T47D (cell line): ENCODE measurements at regions not wholly inside any gene's neighbourhood (a gene's known extent, or its start where the extent isn't known, plus 50 kb on each side); places are given as distances from the start of the nearest gene placed in this dataset.
"Not testable (repeated sequence)": the region's sequence is repeated elsewhere in the genome, so short reads cannot be mapped to it uniquely, and the experiment has no call there.

Source experiments
- DNase-seq, 2 experiments: peaks; one replicate each; pipeline versions ENCODE4 v3.0.0 to v3.0.0-alpha.2; 2011 to 2012; ENCODE audit warnings: low read depth in 1 of 2, low spot score in 1 of 2
- JUND ChIP-seq: IDR thresholded peaks from 2 replicates; pipeline ENCODE4 v1.6.1; 2012; ENCODE audit warnings: low read depth
- in situ Hi-C: cut with HindIII; loops from 2 replicates; pipeline ENCODE4 v1.10.0; 2016; ENCODE audit warnings: low sequenced_read_pairs, low pct_unique_long_range_greater_than_20kb

DNA sequence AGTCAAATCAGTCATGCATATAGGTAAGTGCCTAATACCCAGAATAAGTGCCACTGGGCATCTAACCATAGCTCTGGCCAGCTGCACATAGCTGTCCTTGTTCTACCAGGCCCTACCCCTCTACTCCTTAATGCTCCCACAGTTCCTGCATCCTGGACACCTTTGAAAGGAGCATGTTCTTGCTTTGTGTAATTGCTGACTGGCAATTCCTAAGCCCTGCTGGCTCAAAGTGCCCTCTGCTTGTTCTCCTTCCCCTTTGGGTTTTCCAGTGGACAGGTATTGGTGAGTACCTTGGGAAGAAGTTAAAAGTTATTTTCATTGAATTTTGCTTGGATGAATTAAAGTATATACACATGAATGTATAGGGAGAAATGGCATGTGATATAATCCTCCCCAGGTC is 516.4 kb downstream of the ETNK1 start:
- in situ Hi-C loops = no loop called here
- no peak for TF ChIP-seq JUND
- no peak for DNase-seq

DNA sequence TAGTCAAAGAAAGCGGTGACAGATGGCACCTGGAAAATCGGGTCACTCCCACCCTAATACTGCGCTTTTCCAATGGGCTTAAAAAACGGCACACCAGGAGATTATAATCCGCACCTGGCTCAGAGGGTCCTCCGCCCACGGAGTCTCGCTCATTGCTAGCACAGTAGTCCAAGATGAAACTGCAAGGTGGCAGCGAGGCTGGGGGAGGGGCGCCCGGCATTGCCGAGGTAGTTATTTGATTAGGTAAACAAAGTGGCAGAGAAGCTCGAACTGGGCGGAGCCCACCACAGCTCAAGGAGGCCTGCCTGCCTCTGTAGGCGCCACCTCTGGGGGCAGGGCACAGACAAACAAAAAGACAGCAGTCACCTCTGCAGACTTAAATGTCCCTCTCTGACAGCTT is 521.1 kb downstream of the ETNK1 start:
- in situ Hi-C loops = not testable (repeated sequence)
- peak in 1 of 2 experiments; percentile 45 for DNase-seq

DNA sequence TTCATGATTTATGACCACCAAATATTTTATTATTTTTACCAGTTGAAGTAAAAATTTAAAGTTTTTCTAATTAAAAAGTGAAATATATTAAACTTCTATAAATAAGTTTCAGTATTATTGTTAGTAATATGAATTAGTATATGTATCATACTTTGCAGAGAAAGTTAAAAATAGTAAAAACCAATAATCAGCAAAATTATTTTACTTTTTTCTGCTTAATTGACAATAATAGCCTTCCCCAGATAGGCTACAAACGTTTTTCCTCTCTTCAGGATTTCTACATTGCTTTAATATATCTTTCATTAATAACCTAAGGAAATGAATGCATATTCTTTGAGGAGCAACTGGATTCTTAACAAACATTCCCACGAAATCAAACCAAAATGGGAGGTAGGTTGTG is 543.5 kb downstream of the ETNK1 start:
- DNase-seq = no peak
- TF ChIP-seq JUND = no peak
- in situ Hi-C loops = no loop called here

DNA sequence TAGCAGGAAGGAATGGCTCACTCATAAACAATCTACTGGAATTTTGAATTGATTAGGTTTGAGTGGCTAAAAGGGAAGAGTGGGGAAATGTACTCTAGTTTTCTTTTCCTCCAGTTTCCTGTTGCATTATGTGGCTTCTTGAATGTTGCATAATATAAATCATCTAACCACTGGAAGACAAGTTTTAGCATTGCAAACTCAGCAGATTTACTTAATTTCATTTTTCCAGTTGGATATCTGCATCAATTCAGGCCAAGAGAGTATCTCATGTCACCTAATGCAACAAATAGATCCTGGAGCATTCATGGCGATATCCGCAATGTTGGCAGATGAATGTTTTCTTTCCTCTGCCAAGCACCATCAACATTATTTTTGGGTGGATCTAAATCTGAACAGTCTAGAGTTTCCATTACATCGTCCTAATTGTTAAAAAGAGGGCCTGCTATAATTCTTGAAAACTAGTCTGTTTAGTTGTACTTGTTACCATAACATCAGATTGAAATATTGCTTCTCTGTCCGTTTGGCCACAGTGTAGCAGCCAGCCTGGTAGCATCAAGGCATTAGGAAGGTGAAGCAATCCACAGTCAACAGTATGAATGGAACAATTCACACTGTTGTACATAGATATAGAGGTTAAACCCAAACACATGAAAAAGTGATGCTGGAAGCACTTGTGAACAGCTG is 544.2 kb downstream of the ETNK1 start:
- in situ Hi-C loops = no loop called here
- no peak for DNase-seq
- TF ChIP-seq JUND = no peak

DNA sequence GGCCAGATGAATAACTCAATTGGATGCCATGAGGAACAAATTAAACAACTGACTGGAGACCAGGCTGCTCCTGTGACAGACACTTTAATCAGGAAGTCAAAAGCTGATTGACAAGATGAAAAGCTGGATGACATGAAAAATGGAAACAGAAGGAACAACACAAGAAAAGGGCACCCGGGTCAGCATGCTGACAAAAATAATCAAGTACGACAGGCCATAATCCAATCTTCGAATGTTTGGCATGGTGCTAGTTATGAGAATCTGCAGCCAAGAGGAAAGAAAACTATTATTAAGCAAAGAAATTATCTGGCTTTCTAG is 544.7 kb downstream of the ETNK1 start:
- no peak for DNase-seq
- TF ChIP-seq JUND = no peak
- in situ Hi-C loops = no loop called here

DNA sequence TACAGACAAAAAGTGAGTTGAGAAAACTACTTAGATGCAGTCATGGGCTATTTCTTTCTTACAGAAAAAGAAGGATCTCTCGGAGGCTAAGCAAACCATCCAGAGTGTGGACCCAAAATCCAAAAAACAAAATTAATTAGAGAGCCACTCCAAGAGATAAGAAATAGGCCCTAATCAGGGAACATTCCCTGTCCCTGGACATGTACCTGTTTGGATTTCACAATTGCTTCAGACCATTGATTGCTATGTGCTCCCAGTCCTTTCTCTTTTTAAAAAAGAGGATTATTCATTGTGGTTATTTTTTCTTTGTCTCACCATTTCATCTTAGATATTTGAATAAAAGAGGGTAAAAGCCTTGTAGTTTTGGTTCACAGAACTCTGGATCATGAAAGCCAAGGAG is 549.9 kb downstream of the ETNK1 start:
- no peak for TF ChIP-seq JUND
- in situ Hi-C loops = no loop called here
- no peak for DNase-seq

DNA sequence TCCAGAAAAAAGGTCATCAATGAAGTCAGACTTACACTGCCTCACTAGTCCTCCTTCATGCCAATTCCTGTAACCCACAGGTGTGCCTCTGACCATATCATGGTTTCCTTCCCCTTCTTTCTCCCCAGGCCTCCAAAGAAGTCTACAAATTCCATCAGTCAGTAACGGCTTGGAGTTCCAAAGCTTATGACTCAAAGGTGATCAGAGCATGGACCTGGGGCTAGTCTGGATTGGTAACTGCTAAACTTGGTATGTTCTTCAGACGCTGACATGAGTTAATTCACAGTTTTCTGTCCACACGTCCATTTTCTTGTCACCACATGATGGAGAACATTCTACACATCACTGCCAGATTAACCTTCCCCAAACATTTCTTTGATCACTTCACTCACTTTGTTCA is 560.4 kb downstream of the ETNK1 start:
- in situ Hi-C loops = no loop called here
- no peak for DNase-seq
- no peak for TF ChIP-seq JUND

DNA sequence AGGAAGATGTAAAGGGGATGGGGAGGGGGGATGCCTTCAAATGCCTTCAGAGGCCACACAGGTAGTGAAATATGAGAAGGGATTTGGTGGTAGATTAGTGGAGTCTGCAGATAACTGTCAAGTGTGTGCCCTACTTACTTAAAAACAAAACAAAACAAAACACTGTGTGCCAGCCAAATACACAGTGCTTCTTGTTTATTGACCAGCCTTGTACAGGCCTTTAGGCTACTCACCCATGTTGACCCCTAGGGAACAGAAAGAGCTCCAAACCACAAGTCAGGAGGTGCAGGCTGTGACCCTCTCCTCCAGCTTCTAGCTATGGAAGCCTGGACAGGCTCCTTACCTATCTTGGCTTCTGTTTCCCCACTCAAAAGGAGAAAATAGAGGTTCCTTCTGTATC is 562.0 kb downstream of the ETNK1 start:
- no peak for DNase-seq
- TF ChIP-seq JUND = no peak
- in situ Hi-C loops = no loop called here

DNA sequence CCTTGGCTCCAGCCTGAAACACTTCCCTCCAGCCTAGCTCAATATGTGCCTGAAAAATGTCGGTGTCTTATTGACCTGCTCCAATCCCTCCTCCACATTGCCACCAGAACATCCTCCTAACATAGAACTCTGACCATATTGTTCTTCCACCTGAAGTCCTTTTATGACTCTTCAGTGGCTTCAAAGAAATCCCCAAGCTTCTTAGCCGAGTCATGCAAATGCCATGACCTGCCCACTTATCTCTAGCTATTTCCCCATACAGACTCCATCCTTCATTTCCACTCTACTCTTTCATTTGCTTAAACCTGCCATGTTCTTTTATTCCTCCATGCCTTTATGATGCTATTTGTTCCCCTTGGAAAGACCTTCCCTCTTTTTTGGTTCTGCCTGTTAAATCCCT is 568.6 kb downstream of the ETNK1 start:
- no peak for DNase-seq
- TF ChIP-seq JUND = no peak
- in situ Hi-C loops = no loop called here

DNA sequence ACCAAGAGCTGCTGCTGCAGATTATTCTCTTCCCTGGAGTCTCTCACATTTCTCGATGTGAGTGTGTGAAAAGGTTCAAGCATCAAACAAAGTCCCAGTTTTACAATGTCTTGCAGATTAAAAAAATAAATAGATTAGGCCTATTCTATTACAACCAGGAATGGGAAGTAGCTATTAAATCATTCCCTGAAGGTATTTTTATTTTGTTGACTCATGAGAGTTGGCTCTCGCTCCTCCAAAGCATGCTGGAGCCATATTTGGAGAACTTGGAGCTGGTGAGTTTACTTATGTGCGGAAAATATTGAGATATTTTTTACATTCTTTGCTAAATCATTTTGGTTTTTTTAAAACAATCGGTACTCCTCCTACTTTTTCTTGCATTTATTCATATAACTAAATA is 572.3 kb downstream of the ETNK1 start:
- in situ Hi-C loops = no loop called here

DNA sequence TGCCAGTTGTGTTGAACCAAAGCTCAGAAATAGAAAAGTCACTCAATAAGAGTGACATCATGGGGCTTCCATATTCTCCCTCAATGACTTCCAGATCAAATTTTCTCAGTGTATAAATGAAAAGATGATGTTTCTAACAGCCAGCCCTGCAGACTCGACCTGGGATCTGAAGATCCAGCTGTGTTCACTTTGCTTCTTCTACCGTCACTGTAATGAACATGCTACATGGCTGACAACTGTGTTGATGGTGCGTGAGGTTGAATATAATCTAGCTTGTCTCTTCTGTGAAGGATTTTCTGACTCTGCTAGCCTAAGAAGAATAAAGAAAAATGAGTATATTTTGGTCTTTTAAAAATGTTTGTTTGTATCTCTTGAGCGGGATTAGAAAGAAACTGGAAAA is 577.8 kb downstream of the ETNK1 start:
- in situ Hi-C loops = no loop called here
- no peak for DNase-seq
- no peak for TF ChIP-seq JUND

More for the DNA sequence above, 572.3 kb downstream of the ETNK1 start:
- DNase-seq = no peak
- TF ChIP-seq JUND = no peak

DNA sequence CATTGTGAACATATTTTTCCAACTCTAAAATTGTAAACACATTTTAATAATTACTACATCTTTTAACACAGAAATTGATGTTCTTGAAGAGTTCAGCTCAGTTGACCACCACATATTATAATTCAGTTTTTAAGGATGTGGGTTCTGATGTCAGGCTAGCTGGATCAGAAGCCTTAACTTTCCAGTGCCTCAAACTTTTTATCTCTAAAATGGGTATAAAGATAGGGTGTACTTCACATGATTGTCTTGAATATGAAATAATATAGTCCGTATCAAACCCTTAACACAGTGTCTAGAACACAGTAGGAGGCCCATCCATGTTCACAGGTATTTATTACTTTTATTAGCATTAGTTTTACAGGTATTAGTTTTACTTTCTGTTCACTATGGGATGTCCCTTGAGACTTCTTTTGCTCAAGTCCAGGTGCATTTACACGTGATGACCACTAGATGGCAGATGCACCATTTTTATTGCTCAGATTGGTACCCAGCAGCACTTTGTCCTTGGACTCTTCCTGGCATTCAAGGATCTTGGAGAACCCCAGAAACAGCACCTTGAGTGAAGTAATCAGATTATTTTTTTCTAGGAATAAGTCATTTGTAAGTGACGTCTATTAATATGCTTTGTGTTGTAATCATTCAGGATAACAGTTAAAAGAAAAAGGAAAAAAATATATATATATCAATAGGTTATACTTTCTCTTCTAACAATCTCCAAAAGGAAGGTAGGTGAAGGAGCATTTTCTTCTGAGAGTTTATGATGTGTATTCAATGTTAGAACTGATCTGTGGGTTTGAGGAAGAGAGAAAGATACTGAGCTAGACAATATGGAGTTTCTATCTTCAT is 580.2 kb downstream of the ETNK1 start:
- no peak for TF ChIP-seq JUND
- peak; percentile 58 to 81 for DNase-seq
- in situ Hi-C loops = no loop called here

DNA sequence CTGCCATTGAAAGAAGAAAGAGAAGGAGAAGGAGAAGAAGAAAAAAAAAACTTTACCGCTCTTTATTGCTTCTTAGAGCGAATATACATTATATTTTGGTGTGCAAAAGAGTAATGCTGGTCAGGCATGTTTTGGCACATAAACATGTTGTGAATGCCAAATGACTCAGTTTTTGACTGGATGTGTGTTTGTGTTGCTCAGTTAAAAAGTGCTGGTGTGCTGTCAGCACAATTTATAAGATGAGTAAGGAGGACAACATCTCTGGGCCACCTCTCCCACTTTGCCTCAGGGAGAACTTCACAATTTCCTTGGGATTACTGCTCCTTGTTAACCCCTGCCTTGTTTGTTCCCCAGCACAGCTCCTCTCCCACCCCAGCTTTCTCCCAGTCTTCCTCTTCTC is 584.8 kb downstream of the ETNK1 start:
- DNase-seq = no peak
- in situ Hi-C loops = no loop called here
- TF ChIP-seq JUND = no peak

DNA sequence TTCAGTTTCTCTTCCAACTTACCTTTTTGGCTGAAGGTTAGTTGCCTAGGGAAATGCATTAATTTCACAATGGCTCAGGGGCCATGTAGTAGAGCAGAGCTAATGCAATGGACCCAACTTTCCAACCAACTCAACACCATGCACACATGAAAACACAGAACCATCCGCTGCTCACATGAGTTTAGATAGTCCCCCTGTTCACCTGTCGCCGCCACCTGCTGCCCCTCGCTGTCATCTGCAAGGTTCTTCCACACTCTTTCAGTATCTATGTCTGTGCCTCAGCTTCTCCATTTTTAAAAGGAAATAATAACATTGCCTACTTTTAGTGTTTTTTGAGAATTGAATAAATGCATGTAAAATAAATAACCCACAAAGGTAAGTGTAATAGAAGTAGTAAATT is 585.6 kb downstream of the ETNK1 start:
- in situ Hi-C loops = no loop called here
- no peak for DNase-seq

More for the DNA sequence above, 585.6 kb downstream of the ETNK1 start:
- TF ChIP-seq JUND = no peak
